GM18951 (cell line): ENCODE measurements at regions not wholly inside any gene's neighbourhood (a gene's known extent, or its start where the extent isn't known, plus 50 kb on each side); places are given as distances from the start of the nearest gene placed in this dataset.

Experiments
- POLR2A ChIP-seq: IDR thresholded peaks from 4 replicates; pipeline ENCODE4 v1.6.1; 2011; ENCODE audit warnings: mild to moderate bottlenecking; ENCODE audit not compliant: insufficient read length, insufficient read depth; ENCODE audit errors: extremely low read depth
- in situ Hi-C: fragments of 300-500 bp; cut with MboI; formaldehyde crosslinking; loops from one replicate; pipeline ENCODE4 v1.12.0; 2022; ENCODE audit warnings: low sequenced_read_pairs, mixed read lengths, inconsistent platforms; ENCODE audit not compliant: unreplicated experiment

DNA sequence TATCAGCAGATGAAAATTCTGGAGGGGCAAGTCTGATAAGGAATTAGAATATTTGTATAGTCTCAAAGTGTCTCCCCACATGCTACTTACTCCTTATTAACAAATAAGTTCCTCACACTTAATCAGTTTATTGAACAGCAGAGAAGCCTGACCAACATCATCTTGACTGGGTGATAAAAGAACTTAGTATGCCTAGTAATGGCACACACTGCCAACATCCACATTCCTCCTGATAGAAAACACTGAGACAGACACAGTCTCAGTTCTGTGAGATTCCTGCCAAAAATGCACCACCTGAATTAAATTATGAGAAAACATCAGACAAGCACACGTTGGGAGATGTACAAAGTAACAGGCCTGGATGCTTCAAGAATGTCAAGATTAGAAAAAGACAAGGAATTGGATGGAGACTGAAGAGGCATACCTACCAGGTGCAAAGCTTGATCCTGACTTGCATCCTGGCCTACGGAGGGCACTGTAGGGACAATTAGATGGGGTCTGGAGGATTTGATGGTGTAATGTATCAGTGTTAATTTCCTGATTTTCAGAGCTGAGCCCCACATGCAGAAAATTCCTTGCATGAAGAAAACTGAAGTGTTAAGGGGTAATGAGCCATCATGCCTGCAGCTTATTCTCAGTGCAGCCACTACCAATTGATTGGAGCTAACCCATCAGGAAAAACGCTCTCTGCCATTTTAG, 200.4 kb upstream of the SH3BP4 start:
- in situ Hi-C loops: no loop called here
- TF ChIP-seq POLR2A: no peak

DNA sequence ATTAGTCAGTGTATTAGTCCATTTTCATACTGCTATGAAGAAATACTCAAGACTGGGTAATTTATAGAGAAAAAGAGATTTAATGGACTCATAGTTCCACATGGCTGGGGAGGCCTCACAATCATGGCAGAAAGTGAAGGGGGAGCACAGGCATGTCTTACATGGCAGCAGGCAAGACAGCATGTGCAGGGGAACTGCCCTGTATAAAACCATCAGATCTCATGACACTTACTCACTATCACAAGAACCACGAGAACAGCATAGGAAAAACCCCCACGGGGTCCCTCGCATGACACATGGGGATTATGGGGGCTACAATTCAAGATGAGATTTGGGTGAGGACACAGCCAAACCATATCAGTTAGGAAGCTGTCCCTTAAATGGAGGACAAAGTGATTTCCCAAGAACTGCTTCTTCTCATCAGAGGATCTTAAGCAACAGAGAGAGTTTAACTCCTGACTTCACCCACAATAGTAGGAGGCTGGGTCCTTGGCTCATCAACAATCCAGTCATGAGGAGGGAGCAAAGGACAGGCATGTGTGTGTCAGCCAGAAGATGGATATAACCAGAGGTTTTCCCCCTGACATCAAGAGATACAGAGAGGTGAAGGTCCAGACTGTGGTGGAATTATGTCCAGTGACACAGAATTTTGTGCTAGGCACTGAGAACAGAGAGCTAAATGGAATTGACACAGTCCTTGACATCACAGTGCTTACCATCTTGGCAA, 203.8 kb upstream of the SH3BP4 start:
- in situ Hi-C loops: no loop called here
- TF ChIP-seq POLR2A: no peak

- no peak for TF ChIP-seq POLR2A
- in situ Hi-C loops: no loop called here
Observed at GRCh38 chr2:234747032-234747431, 204.8 kb upstream of the SH3BP4 start.

DNA sequence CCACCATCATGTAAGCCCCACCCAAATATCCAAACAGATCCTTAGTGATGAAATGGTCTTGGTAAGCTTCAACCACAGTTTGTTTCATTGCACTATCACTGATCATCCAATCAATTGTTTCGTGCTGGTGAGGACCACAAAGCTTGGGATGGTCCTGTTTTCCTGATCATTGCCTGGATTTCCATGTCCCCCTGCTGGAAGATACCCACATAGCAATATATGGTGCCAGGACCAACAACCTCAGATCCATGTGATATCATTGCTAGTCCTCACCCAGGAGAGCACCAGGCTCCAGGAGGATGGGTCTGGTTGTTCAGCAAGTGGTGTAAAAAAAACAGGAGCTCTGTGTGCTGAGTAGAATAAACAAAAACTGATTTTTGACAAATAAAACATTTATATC, 206.5 kb upstream of the SH3BP4 start:
- in situ Hi-C loops: no loop called here
- TF ChIP-seq POLR2A: no peak

DNA sequence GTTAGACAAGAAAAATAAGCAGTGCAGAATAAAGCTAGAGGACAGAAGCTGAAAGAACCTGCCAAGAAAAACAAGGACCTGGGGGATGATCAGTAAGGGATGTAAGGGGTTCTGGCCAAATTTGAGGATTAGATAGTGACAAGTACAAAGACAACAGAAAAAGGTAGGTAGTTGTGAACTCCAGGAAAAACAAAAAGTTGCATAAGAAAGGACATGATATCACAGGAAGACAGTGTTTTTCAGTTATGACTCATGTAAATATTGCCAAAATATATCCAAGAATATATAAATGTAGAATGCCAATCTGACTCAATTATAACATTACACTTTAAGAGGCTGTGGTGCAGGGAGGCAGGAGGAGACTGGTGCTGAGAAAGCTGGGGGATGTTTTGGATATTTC, 209.8 kb upstream of the SH3BP4 start:
- in situ Hi-C loops: no loop called here
- no peak for TF ChIP-seq POLR2A

DNA sequence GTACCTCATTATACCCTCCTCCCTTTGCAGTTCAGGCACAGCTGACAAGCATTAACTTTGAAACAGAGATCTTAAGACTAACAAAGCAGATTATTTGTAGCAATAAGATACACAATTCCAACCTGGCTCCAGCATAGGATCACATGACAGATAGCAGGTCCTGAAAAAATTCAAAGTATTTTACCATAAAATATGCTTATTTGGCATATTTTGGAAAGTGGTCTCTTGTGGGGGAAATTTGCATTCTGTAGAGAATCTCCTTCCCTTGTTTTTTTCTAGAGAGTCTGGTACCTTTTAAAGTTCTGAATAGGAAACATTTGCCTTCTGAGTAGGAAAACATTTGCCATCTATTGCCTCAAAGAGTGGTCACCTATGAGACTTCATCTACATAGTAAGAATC, 212.8 kb upstream of the SH3BP4 start:
- TF ChIP-seq POLR2A: no peak
- in situ Hi-C loops: no loop called here

- in situ Hi-C loops: no loop called here
Observed at GRCh38 chr2:234735829-234736228, 216.0 kb upstream of the SH3BP4 start.

DNA sequence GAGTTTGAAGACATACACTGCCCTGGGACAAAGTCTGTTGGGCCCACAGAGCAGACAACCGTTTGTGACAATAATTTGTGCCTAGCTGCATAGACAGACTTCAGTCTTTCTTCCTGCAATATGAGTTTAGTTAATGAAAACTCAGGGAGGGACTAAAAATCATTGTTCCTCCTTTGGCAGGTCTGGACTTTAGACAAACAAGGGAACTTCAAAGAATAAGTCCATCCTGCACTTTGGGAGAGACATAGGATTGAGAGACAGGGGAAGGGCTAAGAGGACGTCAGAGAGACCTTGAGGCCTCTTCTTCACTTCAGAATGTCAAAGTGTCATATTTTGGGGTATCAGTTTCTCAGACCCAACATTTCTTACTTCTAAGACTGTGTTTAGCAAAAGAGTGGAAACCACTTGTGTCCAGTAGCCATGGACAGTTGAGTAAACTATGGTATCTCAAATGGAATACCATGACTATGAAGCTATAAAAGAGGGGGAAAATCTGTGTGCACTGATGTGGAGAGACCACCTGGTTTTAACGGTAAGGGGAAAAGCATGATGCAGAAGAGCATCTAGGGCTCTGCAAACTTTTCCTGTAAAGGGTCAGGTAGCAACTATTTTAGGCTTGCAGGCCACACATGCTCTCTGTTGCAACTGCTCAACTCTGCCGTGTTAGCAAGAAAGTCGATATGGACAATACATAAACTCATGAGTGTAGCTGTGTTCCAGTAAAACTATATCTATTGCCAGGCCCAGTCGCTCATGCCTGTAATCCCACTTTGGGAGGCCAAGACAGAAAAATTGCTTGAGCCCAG, 217.8 kb upstream of the SH3BP4 start:
- no peak for TF ChIP-seq POLR2A
- in situ Hi-C loops: no loop called here

More at GRCh38 chr2:234735829-234736228, 216.0 kb upstream of the SH3BP4 start:
- TF ChIP-seq POLR2A: no peak

DNA sequence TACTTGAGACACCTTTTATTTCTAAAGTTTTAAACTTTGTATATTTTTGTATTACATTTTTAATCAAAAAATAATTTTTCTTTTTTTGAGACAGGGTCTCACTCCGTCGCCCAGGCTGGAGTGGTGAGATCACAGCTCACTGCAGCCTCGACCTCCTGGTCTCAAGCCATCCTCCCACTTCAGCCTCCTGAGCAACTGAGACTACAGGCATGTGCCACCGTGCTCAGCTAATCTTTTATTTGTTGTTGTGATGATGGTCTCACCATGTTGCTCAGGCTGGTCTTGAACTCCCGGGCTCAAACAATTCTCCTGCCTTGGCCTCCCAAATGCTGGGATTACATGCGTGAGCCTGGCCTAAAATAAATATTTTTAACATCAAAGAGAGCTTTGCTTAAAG, 218.7 kb upstream of the SH3BP4 start:
- TF ChIP-seq POLR2A: no peak
- in situ Hi-C loops: no loop called here

- no peak for TF ChIP-seq POLR2A
- in situ Hi-C loops: no loop called here
Observed at GRCh38 chr2:234732404-234733092, 219.3 kb upstream of the SH3BP4 start.

- no peak for TF ChIP-seq POLR2A
- in situ Hi-C loops: no loop called here
Observed at GRCh38 chr2:234731236-234731635, 220.6 kb upstream of the SH3BP4 start.

DNA sequence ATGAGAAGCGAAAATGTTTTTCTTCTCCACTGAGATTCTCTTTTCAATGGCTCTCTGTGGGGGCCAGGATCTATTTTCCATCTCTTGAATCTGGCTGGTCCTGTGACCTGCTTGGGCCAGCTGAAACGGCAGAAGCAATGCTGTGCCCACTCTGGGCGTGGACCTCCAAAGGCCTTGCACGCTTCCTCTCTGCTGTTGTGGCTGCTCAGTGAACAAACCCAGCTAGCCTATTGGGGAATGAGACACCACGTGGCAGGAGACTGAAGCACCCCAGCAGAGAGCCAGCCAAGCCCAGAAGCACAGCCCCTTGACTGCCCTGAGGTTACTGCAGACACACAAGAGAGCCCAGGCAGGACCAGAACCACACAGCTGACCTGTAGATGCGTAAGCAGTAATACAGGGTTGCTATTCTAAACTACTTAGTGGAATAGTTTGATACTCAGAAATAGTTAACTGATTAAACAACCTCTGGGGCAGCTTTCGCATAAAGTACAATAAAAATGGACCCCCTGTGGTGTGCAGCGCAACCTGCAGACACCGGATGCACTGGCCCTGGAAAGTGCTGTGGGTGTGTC, 221.7 kb upstream of the SH3BP4 start:
- no peak for TF ChIP-seq POLR2A
- in situ Hi-C loops: no loop called here
